Parathyroid adenoma (tissue), 2 donors: ENCODE measurements at regions not wholly inside any gene's neighbourhood (a gene's known extent, or its start where the extent isn't known, plus 50 kb on each side); places are given as distances from the start of the nearest gene placed in this dataset.

Experiments
- H2AFZ ChIP-seq: fragments of 300-600 bp; sonication (generic); one replicate; pipeline ENCODE4 v1.7.0; 2017; ENCODE audit warnings: antibody characterized with exemption, mild to moderate bottlenecking
- H3K27ac ChIP-seq: fragments of 300-600 bp; sonication (generic); one replicate; pipeline ENCODE4 v1.7.0; 2017
- H3K27me3 ChIP-seq: fragments of 300-600 bp; sonication (generic); one replicate; pipeline ENCODE4 v1.7.0; 2017; ENCODE audit warnings: low read length; ENCODE audit not compliant: control insufficient read depth, insufficient read depth
- H3K36me3 ChIP-seq: fragments of 300-600 bp; sonication (generic); one replicate; pipeline ENCODE4 v1.7.0; 2017; ENCODE audit warnings: low read length; ENCODE audit not compliant: control insufficient read depth, insufficient read depth
- H3K4me1 ChIP-seq: fragments of 300-600 bp; sonication (generic); one replicate; pipeline ENCODE4 v1.7.0; 2017; ENCODE audit warnings: control low read depth
- H3K4me2 ChIP-seq: fragments of 300-600 bp; sonication (generic); one replicate; pipeline ENCODE4 v1.7.0; 2017; ENCODE audit warnings: low read length
- H3K4me3 ChIP-seq: fragments of 300-600 bp; sonication (generic); one replicate; pipeline ENCODE4 v1.7.0; 2017; ENCODE audit warnings: low read depth, low read length
- H3K79me2 ChIP-seq: fragments of 300-600 bp; sonication (generic); one replicate; pipeline ENCODE4 v1.7.0; 2017; ENCODE audit warnings: control low read depth
- H3K9ac ChIP-seq: fragments of 300-600 bp; sonication (generic); one replicate; pipeline ENCODE4 v1.7.0; 2017; ENCODE audit warnings: mild to moderate bottlenecking
- H3K9me3 ChIP-seq: fragments of 300-600 bp; sonication (generic); one replicate; pipeline ENCODE4 v1.7.0; 2017; ENCODE audit warnings: low read length; ENCODE audit not compliant: control insufficient read depth
- TF ChIP-seq, protein P1 (sequence below): fragments of 300-600 bp; sonication (generic); IDR thresholded peaks from one replicate; pipeline ENCODE4 v1.7.0; 2017; ENCODE audit warnings: antibody characterized with exemption, mild to moderate bottlenecking
- donor health status: primary hyperparathyroidism.

GRCh38 chr4:142913461-142914030, 67.4 kb upstream of the INPP4B start:
- no peak overlapping the region for H3K4me3 ChIP-seq
- H2AFZ ChIP-seq = no peak overlapping the region
- no peak overlapping the region for H3K4me2 ChIP-seq
- H3K36me3 ChIP-seq = no peaks in the 10 kb centered on the region
- no peak overlapping the region for H3K9ac ChIP-seq
- no peaks in the 10 kb centered on the region for H3K9me3 ChIP-seq
- no peaks in the 10 kb centered on the region for H3K79me2 ChIP-seq
- H3K27ac ChIP-seq = no peak overlapping the region
- no peaks in the 10 kb centered on the region for H3K27me3 ChIP-seq
- no peaks in the 10 kb centered on the region for H3K4me1 ChIP-seq
- TF ChIP-seq, protein P1, sequence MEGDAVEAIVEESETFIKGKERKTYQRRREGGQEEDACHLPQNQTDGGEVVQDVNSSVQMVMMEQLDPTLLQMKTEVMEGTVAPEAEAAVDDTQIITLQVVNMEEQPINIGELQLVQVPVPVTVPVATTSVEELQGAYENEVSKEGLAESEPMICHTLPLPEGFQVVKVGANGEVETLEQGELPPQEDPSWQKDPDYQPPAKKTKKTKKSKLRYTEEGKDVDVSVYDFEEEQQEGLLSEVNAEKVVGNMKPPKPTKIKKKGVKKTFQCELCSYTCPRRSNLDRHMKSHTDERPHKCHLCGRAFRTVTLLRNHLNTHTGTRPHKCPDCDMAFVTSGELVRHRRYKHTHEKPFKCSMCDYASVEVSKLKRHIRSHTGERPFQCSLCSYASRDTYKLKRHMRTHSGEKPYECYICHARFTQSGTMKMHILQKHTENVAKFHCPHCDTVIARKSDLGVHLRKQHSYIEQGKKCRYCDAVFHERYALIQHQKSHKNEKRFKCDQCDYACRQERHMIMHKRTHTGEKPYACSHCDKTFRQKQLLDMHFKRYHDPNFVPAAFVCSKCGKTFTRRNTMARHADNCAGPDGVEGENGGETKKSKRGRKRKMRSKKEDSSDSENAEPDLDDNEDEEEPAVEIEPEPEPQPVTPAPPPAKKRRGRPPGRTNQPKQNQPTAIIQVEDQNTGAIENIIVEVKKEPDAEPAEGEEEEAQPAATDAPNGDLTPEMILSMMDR = no peak

DNA sequence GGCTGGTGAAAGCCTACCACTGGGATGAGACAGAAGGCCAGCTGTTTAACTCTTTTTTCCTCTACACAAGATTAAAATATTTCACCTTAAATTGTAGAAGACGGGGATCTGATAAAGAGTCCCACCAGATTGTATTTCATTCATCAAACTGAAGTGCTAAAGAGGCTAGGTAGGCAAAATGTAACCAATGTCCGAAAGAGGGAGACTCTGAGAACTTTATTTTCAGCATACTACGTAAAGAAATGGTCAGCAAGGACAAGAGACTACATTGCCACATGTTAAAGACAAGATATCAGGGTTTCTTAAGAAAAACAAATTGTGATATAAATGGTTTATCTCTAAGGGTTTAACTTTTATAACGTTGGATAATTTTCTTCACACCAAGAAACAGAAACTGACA, 71.6 kb upstream of the INPP4B start:
- Histone ChIP-seq H3K4me1 (no peaks in the 10 kb centered on the region), H3K27me3 (no peaks in the 10 kb centered on the region), H3K9me3 (no peaks in the 10 kb centered on the region), H3K27ac (no peak overlapping the region), H3K36me3 (no peaks in the 10 kb centered on the region), H2AFZ (no peak overlapping the region), H3K4me3 (no peak overlapping the region), H3K9ac (no peak overlapping the region), H3K79me2 (no peaks in the 10 kb centered on the region), H3K4me2 (no peak overlapping the region)
- TF ChIP-seq, protein P1 = no peak

DNA sequence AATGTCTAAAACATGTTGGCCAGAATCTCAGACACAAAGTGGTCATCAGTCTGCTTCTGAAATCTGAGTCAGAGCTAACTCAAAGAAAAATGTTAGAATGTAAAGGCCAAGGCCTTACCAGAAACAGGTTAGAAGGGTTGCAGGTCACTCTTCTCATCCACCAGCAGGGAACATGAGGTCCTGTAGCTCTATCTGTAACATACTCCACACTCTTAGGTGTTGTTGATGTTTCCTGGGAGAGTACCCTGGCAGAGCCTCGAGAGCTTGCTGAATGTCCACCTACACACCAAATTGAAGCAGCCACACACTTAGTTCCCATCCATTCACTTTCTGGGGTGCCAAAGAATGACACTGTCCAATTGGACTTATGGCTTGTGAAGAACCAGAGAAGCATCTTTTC, 76.6 kb upstream of the INPP4B start:
- no peaks in the 10 kb centered on the region for H3K4me1 ChIP-seq
- H3K36me3 ChIP-seq = no peaks in the 10 kb centered on the region
- no peak overlapping the region for H3K4me2 ChIP-seq
- TF ChIP-seq, protein P1 = no peak
- H3K79me2 ChIP-seq = no peaks in the 10 kb centered on the region
- H3K27ac ChIP-seq = no peak overlapping the region
- H3K4me3 ChIP-seq = no peak overlapping the region
- no peak overlapping the region for H2AFZ ChIP-seq
- H3K27me3 ChIP-seq = no peaks in the 10 kb centered on the region
- H3K9me3 ChIP-seq = no peaks in the 10 kb centered on the region
- no peak overlapping the region for H3K9ac ChIP-seq

GRCh38 chr4:142923619-142924018, 77.5 kb upstream of the INPP4B start:
- H3K79me2 ChIP-seq = no peaks in the 10 kb centered on the region
- no peak overlapping the region for H3K9ac ChIP-seq
- H3K4me1 ChIP-seq = no peaks in the 10 kb centered on the region
- TF ChIP-seq, protein P1 = no peak
- no peak overlapping the region for H3K4me2 ChIP-seq
- H3K9me3 ChIP-seq = no peaks in the 10 kb centered on the region
- H3K36me3 ChIP-seq = no peaks in the 10 kb centered on the region
- H3K27ac ChIP-seq = no peak overlapping the region
- no peak overlapping the region for H3K4me3 ChIP-seq
- no peak overlapping the region for H2AFZ ChIP-seq
- no peaks in the 10 kb centered on the region for H3K27me3 ChIP-seq

DNA sequence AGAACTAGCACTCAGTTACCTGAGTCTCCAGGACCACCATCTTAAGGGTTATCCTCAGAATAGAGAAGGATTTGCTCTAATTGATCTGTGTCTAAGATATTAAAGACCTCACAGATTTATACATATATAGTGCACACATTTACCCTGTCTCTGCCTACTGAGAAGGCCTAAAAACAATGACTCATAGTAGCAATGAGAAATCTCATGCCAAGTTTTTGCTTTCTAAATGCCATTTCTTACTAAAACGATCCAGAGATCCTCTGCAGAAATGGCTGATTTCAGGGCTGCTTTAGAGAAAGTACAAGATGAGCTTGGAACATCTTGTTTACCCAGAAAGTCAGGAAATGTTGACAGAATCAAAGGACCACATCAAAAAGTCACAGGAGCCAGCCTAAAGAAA, 79.1 kb upstream of the INPP4B start:
- H3K9ac ChIP-seq = no peak overlapping the region
- no peak overlapping the region for H3K27ac ChIP-seq

More for the DNA sequence above, 79.1 kb upstream of the INPP4B start:
- Histone ChIP-seq H3K9me3 (no peaks in the 10 kb centered on the region), H3K4me3 (no peak overlapping the region), H3K79me2 (no peaks in the 10 kb centered on the region), H3K27me3 (no peaks in the 10 kb centered on the region), H2AFZ (no peak overlapping the region), H3K4me2 (no peak overlapping the region), H3K4me1 (no peaks in the 10 kb centered on the region), H3K36me3 (no peaks in the 10 kb centered on the region)
- TF ChIP-seq, protein P1 = no peak
